Small intestine (tissue), 7 donors: ENCODE measurements at regions not wholly inside any gene's neighbourhood (a gene's known extent, or its start where the extent isn't known, plus 50 kb on each side); places are given as distances from the start of the nearest gene placed in this dataset.
A peak's percentile ranks its signal among the peaks of the same experiment; 100 is the strongest.
"Not testable (repeated sequence)": the region's sequence is repeated elsewhere in the genome, so short reads cannot be mapped to it uniquely, and the experiment has no call there.

Source experiments
- DNase-seq, 2 donors: peaks; one replicate each; pipeline versions ENCODE4 v3.0.0 to v3.0.0-alpha.2; 2013
- FAIRE-seq: peaks from 2 replicates; lab custom pipeline; 2012; peaks lifted over from hg19 to GRCh38; lab: Jason Lieb, UNC
- H3K27ac ChIP-seq, 3 donors: one replicate each; pipeline ENCODE4 v1.5.1; 2013; ENCODE audit warnings: low read length in 2 of 3, mild to moderate bottlenecking in 2 of 3, control low read depth in 1 of 3, inconsistent platforms in 1 of 3, low read depth in 1 of 3, moderate library complexity in 1 of 3
- H3K27me3 ChIP-seq, 3 donors: one replicate each; pipeline ENCODE4 v1.6.1; 2013; ENCODE audit warnings: low read length in 3 of 3, inconsistent platforms in 1 of 3; ENCODE audit not compliant: control insufficient read depth in 3 of 3, insufficient read depth in 3 of 3
- H3K36me3 ChIP-seq, 3 donors: one replicate each; pipeline ENCODE4 v1.6.1; 2013; ENCODE audit warnings: low read length in 3 of 3, inconsistent platforms in 1 of 3, low read depth in 1 of 3, mild to moderate bottlenecking in 1 of 3, moderate library complexity in 1 of 3; ENCODE audit not compliant: control insufficient read depth in 3 of 3, insufficient read depth in 2 of 3
- H3K4me1 ChIP-seq, 3 donors: one replicate each; pipeline ENCODE4 v1.6.1; 2013; ENCODE audit warnings: low read length in 2 of 3, inconsistent platforms in 1 of 3, low read depth in 1 of 3, mild to moderate bottlenecking in 1 of 3, moderate library complexity in 1 of 3; ENCODE audit not compliant: control insufficient read depth in 3 of 3, insufficient read depth in 2 of 3
- H3K4me3 ChIP-seq, 3 donors: one replicate each; pipeline ENCODE4 v1.5.1; 2013; ENCODE audit warnings: low read length in 3 of 3, control low read depth in 1 of 3, inconsistent platforms in 1 of 3, low read depth in 1 of 3, mild to moderate bottlenecking in 1 of 3, moderate library complexity in 1 of 3
- H3K9me3 ChIP-seq, 2 donors: one replicate each; pipeline ENCODE4 v1.6.1; 2013; ENCODE audit warnings: low read depth in 1 of 2, low read length in 1 of 2; ENCODE audit not compliant: control insufficient read depth in 2 of 2, insufficient read depth in 1 of 2
- WGBS, 3 donors: extraction: QIAGEN DNeasy Blood & Tissue Kit; methylation state at CpG; one replicate each; pipeline ENCODE4 v1.1.7; 2013; 5-methylcytosine and 5-hydroxymethylcytosine counted together
- donor health status: healthy with polysubstance abuse.
- donor health status: control.
- donor health status: control.
- donor health status: Bipolar disorder and iron deficiency.
- donor health status: healthy.

DNA sequence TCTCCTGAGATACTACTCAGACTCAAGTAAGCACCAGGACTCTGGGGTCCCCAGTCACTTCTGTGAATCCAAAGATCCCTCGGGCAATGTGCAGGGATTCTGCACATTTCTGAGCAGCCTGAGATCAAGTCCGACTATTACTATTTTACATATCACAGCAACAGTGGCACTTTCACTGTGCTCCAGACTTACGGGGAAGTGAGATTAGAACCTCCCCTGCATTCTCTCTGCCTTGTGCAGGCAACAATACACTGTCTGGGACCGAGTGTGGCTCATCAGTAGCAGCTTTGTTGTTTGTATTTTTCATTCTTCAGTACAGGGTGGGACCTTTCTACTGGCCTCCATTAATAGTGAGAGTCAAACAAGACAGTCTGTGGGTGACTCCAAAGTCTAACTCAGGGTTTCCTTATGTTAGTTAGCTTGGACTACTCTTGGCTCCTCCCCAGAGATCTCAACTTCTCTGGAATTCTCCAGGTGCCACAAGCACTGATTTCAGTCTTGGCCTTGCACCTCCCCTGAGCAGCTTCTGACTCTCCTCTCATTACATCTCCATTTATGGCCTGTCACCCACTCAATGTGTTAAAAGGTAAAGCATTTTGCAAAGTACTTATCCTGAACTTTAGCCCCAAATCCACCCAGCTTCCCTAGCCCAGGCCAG, 76.2 kb upstream of the TOP3B start:
- DNase-seq (peak; percentile 54 to 57), FAIRE-seq (no peak)
- H3K4me3 ChIP-seq = no peak overlapping the region
- no peaks in the 10 kb centered on the region for H3K9me3 ChIP-seq
- peak overlapping the region in 1 of 3 donors; percentile 52 for H3K27ac ChIP-seq
- H3K36me3 ChIP-seq = no peaks in the 10 kb centered on the region
- H3K27me3 ChIP-seq = no peaks in the 10 kb centered on the region
- peaks cover 0 to 24% (median 3%) of the 10 kb centered on the region in 3 donors for H3K4me1 ChIP-seq
- WGBS, 3 donors = 23 to 49% (median 31%) methylated on average over 4 of the region's 4 CpGs

DNA sequence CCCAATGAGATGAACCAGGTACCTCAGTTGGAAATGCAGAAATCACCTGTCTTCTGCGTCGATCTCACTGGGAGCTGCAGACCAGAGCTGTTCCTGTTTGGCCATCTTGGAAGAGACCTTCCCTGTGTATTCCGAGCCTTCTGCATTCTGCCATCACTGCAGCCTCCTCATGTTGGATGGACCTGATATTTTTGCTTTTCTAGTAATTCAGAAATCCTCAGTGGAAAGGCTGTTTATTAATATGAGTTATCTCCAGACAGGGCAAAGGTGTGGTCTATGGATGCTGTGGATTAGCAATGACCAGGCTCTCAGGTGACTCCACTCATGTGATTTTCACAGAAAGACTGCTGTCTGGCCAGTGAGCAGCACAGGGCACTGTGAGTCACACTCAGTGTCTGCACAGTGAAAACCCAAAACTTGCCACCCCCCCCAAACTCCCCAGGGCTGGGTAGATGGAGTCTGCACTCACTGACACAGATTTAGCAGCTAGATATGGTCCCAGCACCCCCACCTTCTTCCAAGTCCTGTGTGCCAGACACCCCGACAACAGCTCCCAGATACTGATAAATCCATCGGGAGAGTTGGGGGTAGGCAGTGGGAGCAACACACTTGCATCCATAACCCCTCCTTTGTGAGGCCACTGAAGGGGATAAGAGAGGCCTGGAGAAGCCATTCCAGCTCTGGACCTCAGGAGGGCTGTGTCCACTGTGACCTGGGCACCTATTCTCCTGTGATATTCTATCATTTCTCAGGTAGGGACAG, 75.2 kb upstream of the TOP3B start:
- Histone ChIP-seq H3K27me3 (no peaks in the 10 kb centered on the region), H3K27ac (peak overlapping the region in 1 of 3 donors; percentile 52), H3K4me3 (no peak overlapping the region), H3K4me1 (peaks cover 0 to 24% (median 3%) of the 10 kb centered on the region in 3 donors), H3K36me3 (no peaks in the 10 kb centered on the region), H3K9me3 (no peaks in the 10 kb centered on the region)
- DNase-seq (peak in 1 of 2 donors; percentile 58), FAIRE-seq (no peak)
- 72 to 79% (median 72%) methylated on average over 5 of the region's 5 CpGs for WGBS, 3 donors

- peaks cover 0 to 24% (median 3%) of the 10 kb centered on the region in 3 donors for H3K4me1 ChIP-seq
- not testable (repeated sequence) for H3K36me3 ChIP-seq, H3K27ac ChIP-seq, H3K9me3 ChIP-seq, FAIRE-seq, H3K27me3 ChIP-seq, H3K4me3 ChIP-seq
- 67 to 81% (median 75%) methylated on average over 14 of the region's 14 CpGs for WGBS, 3 donors
- peak in 1 of 2 donors; percentile 18 for DNase-seq
These were observed 74.4 kb upstream of the TOP3B start for GRCh38 chr22:22056809-22057594.

GRCh38 chr22:22052548-22053139, 70.1 kb upstream of the TOP3B start:
- H3K4me1 ChIP-seq, FAIRE-seq, H3K4me3 ChIP-seq, H3K27me3 ChIP-seq, H3K27ac ChIP-seq, H3K36me3 ChIP-seq, H3K9me3 ChIP-seq, DNase-seq: not testable (repeated sequence)
- WGBS, 3 donors = 78 to 81% (median 78%) methylated on average over 3 of the region's 3 CpGs

- not testable (repeated sequence) for H3K9me3 ChIP-seq, DNase-seq, H3K27ac ChIP-seq, H3K4me3 ChIP-seq, FAIRE-seq, H3K4me1 ChIP-seq, H3K36me3 ChIP-seq, H3K27me3 ChIP-seq
- WGBS, 3 donors = 48 to 49% (median 48%) methylated on average over 2 of the region's 2 CpGs
These were observed 68.4 kb upstream of the TOP3B start for GRCh38 chr22:22051032-22051431.

DNA sequence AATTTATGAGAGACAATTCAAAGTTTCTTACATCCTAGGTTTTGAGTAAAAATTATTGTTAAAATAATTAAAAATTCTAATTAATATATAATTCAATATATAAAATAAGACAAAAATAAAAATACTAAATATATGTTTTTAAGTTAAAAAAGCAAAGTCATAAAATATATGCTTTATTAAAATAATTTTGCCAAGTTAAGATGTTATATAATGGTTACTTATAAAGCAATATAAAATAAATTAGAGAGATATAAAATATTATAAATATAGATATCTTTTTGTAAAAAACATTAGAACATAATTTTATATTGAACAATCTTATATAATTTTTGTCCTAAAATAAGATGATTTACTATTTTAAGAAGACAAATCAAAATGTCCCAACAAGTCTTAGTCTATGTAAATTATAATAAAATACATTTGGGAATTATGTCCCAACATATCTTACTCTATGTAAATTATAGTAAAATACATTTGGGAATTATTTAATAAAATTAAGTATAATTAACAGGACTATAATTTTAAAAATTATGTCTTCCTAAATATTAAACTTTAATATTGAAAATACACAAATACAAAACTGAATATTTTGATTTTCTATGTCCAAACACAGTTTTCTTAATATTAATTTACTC, 67.7 kb upstream of the TOP3B start:
- H3K36me3 ChIP-seq = no peaks in the 10 kb centered on the region
- DNase-seq (no peak), FAIRE-seq (peak; percentile 97)
- H3K27me3 ChIP-seq = peaks cover 0 to 3% (median 0%) of the 10 kb centered on the region in 3 donors
- H3K4me3 ChIP-seq = no peak overlapping the region
- H3K27ac ChIP-seq = no peak overlapping the region
- H3K9me3 ChIP-seq = no peaks in the 10 kb centered on the region
- no peaks in the 10 kb centered on the region for H3K4me1 ChIP-seq

GRCh38 chr22:22049684-22050083, 67.1 kb upstream of the TOP3B start:
- H3K27ac ChIP-seq = no peak overlapping the region
- FAIRE-seq = no peak

More at GRCh38 chr22:22049684-22050083, 67.1 kb upstream of the TOP3B start:
- Histone ChIP-seq H3K4me3 (no peak overlapping the region), H3K4me1 (no peaks in the 10 kb centered on the region), H3K36me3 (no peaks in the 10 kb centered on the region), H3K9me3 (no peaks in the 10 kb centered on the region), H3K27me3 (peaks cover 0 to 3% (median 0%) of the 10 kb centered on the region in 3 donors)
- DNase-seq = no peak
- WGBS, 3 donors = 38 to 81% (median 75%) methylated on average over 1 of the region's 1 CpG
